ENCODE measurements at regions not wholly inside any gene's neighbourhood (a gene's known extent, or its start where the extent isn't known, plus 50 kb on each side); places are given as distances from the start of the nearest gene placed in this dataset.
"Not testable (repeated sequence)": the region's sequence is repeated elsewhere in the genome, so short reads cannot be mapped to it uniquely, and the experiment has no call there.

DNA sequence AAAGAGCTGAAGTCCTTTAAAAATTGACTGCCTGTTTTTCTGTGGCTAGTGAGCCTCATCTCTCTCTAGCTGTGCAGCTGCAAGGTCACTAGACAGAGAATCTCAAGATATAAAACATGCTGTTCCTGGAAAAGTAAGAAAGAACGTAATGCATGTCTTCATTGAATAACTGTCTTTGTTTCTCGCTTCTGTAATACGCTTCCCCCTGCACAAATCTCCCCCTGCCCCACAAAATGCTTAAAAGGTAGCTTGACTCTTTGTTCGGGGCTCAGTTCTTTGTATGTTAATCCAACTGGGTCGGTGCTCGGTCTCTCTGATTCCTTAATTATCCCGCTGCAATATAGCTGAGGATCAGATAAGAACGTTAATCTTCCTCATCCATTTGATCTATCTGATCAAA lies 1495.9 kb upstream of the DDX18 start:
- not testable (repeated sequence) for H3K4me3 ChIP-seq (ENCODE audit: low read depth, low read length); H3K4me3 Mint-ChIP-seq; H3K27me3 ChIP-seq (ENCODE audit: control insufficient read depth, insufficient read depth, low read length); H3K27me3 Mint-ChIP-seq; H3K36me3 ChIP-seq (ENCODE audit: control insufficient read depth, insufficient read depth, low read length); H3K4me1 Mint-ChIP-seq; H3K36me3 Mint-ChIP-seq; H3K9me3 ChIP-seq (ENCODE audit: control insufficient read depth in 2 of 2, low read length in 2 of 2); DNase-seq; H3K27ac ChIP-seq (ENCODE audit: insufficient read depth, low read length, poor library complexity, severe bottlenecking); ATAC-seq (ENCODE audit: low read depth in 2 of 2); H3K27ac Mint-ChIP-seq; H3K4me1 ChIP-seq (ENCODE audit: control insufficient read depth, insufficient read depth, low read length, poor library complexity, severe bottlenecking)
- H3K9me3 Mint-ChIP-seq, result peaks cover 0 to 22% (median 7%) of the 10 kb centered on the region in 7 donors

DNA sequence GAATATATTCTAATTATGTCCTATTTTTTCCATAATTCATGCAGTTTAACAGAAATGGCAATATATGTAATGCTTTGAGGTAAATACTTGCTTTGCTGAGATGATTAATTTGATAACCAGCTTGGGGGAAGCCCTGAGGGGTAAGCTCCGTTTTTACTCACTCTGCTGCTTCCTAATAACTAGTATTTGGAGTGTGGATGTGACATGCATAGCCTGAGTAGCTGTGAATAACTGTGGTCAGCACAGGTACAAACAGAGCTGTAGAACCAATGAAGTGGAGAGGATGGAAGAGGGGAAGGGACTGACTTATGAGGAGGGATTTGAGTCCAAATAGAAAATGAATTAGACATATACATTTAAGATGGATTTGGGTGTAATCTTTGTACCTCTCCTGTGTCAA lies 1495.5 kb upstream of the DDX18 start:
- Histone ChIP-seq H3K27me3 (ENCODE audit: control insufficient read depth, insufficient read depth, low read length) (no peaks in the 10 kb centered on the region), H3K27ac (ENCODE audit: insufficient read depth, low read length, poor library complexity, severe bottlenecking) (no peak overlapping the region), H3K4me1 (ENCODE audit: control insufficient read depth, insufficient read depth, low read length, poor library complexity, severe bottlenecking) (no peaks in the 10 kb centered on the region), H3K4me3 (ENCODE audit: low read depth, low read length) (no peak overlapping the region), H3K9me3 (ENCODE audit: control insufficient read depth in 2 of 2, low read length in 2 of 2) (peaks cover 0 to 3% of the 10 kb centered on the region in 2 experiments), H3K36me3 (ENCODE audit: control insufficient read depth, insufficient read depth, low read length) (no peaks in the 10 kb centered on the region)
- Mint-ChIP-seq H3K27ac (no peak overlapping the region), H3K36me3 (no peaks in the 10 kb centered on the region), H3K4me1 (no peaks in the 10 kb centered on the region), H3K4me3 (no peak overlapping the region), H3K9me3 (peaks cover 0 to 22% (median 8%) of the 10 kb centered on the region in 7 donors), H3K27me3 (no peaks in the 10 kb centered on the region)
- ATAC-seq (ENCODE audit: low read depth in 2 of 2), result no peak
- no peak for DNase-seq

DNA sequence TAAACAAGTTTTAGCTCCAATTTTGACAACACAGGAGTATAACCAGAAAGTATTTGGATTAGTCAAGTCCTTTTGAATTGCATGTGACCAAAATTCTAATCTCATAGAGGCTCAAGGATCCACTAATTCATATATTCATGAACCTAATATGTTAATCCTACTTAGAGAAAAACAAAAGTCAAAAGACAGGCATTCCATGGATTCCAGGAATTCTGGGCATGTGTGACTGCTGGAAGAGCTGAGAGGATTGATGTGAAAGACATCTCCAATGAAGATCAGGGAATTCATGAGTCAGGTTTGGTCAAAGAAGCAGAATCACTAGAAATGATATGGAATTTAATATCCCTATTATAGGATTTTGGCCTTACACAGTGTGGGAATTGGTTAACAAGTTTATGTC lies 1494.6 kb upstream of the DDX18 start:
- no peak overlapping the region for H3K27ac ChIP-seq (ENCODE audit: insufficient read depth, low read length, poor library complexity, severe bottlenecking)
- Mint-ChIP-seq H3K36me3 (no peaks in the 10 kb centered on the region), H3K4me1 (no peaks in the 10 kb centered on the region), H3K27ac (no peak overlapping the region), H3K4me3 (no peak overlapping the region), H3K9me3 (peaks cover 0 to 30% (median 8%) of the 10 kb centered on the region in 7 donors), H3K27me3 (no peaks in the 10 kb centered on the region)
- H3K27me3 ChIP-seq (ENCODE audit: control insufficient read depth, insufficient read depth, low read length), result no peaks in the 10 kb centered on the region
- ATAC-seq (ENCODE audit: low read depth in 2 of 2) (no peak), DNase-seq (no peak)
- H3K9me3 ChIP-seq (ENCODE audit: control insufficient read depth in 2 of 2, low read length in 2 of 2), result peaks cover 0 to 3% of the 10 kb centered on the region in 2 experiments
- H3K4me3 ChIP-seq (ENCODE audit: low read depth, low read length), result no peak overlapping the region
- H3K4me1 ChIP-seq (ENCODE audit: control insufficient read depth, insufficient read depth, low read length, poor library complexity, severe bottlenecking), result no peaks in the 10 kb centered on the region
- no peaks in the 10 kb centered on the region for H3K36me3 ChIP-seq (ENCODE audit: control insufficient read depth, insufficient read depth, low read length)

GRCh38 chr2:116329280-116329679 lies 1485.2 kb upstream of the DDX18 start:
- H3K27ac ChIP-seq (ENCODE audit: insufficient read depth, low read length, poor library complexity, severe bottlenecking), result no peak overlapping the region
- peaks cover 4 to 7% of the 10 kb centered on the region in 2 experiments for H3K9me3 ChIP-seq (ENCODE audit: control insufficient read depth in 2 of 2, low read length in 2 of 2)
- Mint-ChIP-seq H3K27me3 (no peaks in the 10 kb centered on the region), H3K27ac (no peak overlapping the region), H3K9me3 (peaks cover 0 to 27% (median 8%) of the 10 kb centered on the region in 7 donors), H3K4me1 (no peaks in the 10 kb centered on the region), H3K36me3 (no peaks in the 10 kb centered on the region), H3K4me3 (no peak overlapping the region)
- ATAC-seq (ENCODE audit: low read depth in 2 of 2), result no peak
- no peak overlapping the region for H3K4me3 ChIP-seq (ENCODE audit: low read depth, low read length)
- DNase-seq, result no peak
- H3K4me1 ChIP-seq (ENCODE audit: control insufficient read depth, insufficient read depth, low read length, poor library complexity, severe bottlenecking), result no peaks in the 10 kb centered on the region
- H3K27me3 ChIP-seq (ENCODE audit: control insufficient read depth, insufficient read depth, low read length), result no peaks in the 10 kb centered on the region
- H3K36me3 ChIP-seq (ENCODE audit: control insufficient read depth, insufficient read depth, low read length), result no peaks in the 10 kb centered on the region

GRCh38 chr2:116340690-116341089 lies 1473.8 kb upstream of the DDX18 start:
- H3K36me3 Mint-ChIP-seq, result no peaks in the 10 kb centered on the region
- no peaks in the 10 kb centered on the region for H3K4me1 Mint-ChIP-seq
- no peak for DNase-seq
- H3K9me3 ChIP-seq (ENCODE audit: control insufficient read depth in 2 of 2, low read length in 2 of 2), result no peaks in the 10 kb centered on the region
- no peaks in the 10 kb centered on the region for H3K27me3 ChIP-seq (ENCODE audit: control insufficient read depth, insufficient read depth, low read length)
- no peak overlapping the region for H3K27ac ChIP-seq (ENCODE audit: insufficient read depth, low read length, poor library complexity, severe bottlenecking)
- no peaks in the 10 kb centered on the region for H3K27me3 Mint-ChIP-seq
- H3K9me3 Mint-ChIP-seq, result peaks cover 0 to 21% (median 5%) of the 10 kb centered on the region in 7 donors
- peaks cover 3% of the 10 kb centered on the region for H3K4me1 ChIP-seq (ENCODE audit: control insufficient read depth, insufficient read depth, low read length, poor library complexity, severe bottlenecking)
- H3K4me3 Mint-ChIP-seq, result no peak overlapping the region
- H3K36me3 ChIP-seq (ENCODE audit: control insufficient read depth, insufficient read depth, low read length), result no peaks in the 10 kb centered on the region
- no peak overlapping the region for H3K4me3 ChIP-seq (ENCODE audit: low read depth, low read length)
- ATAC-seq (ENCODE audit: low read depth in 2 of 2), result no peak
- no peak overlapping the region for H3K27ac Mint-ChIP-seq

GRCh38 chr2:116366212-116366611 lies 1448.3 kb upstream of the DDX18 start:
- Histone ChIP-seq H3K36me3 (ENCODE audit: control insufficient read depth, insufficient read depth, low read length) (no peaks in the 10 kb centered on the region), H3K4me3 (ENCODE audit: low read depth, low read length) (no peak overlapping the region), H3K9me3 (ENCODE audit: control insufficient read depth in 2 of 2, low read length in 2 of 2) (peaks cover 0 to 2% of the 10 kb centered on the region in 2 experiments), H3K27ac (ENCODE audit: insufficient read depth, low read length, poor library complexity, severe bottlenecking) (no peak overlapping the region), H3K4me1 (ENCODE audit: control insufficient read depth, insufficient read depth, low read length, poor library complexity, severe bottlenecking) (no peaks in the 10 kb centered on the region), H3K27me3 (ENCODE audit: control insufficient read depth, insufficient read depth, low read length) (no peaks in the 10 kb centered on the region)
- H3K4me1 Mint-ChIP-seq, result no peaks in the 10 kb centered on the region
- H3K27ac Mint-ChIP-seq, result no peak overlapping the region
- H3K36me3 Mint-ChIP-seq, result no peaks in the 10 kb centered on the region
- no peaks in the 10 kb centered on the region for H3K27me3 Mint-ChIP-seq
- no peak for DNase-seq
- peaks cover 2 to 21% (median 8%) of the 10 kb centered on the region in 7 donors for H3K9me3 Mint-ChIP-seq
- no peak overlapping the region for H3K4me3 Mint-ChIP-seq
- no peak for ATAC-seq (ENCODE audit: low read depth in 2 of 2)

DNA sequence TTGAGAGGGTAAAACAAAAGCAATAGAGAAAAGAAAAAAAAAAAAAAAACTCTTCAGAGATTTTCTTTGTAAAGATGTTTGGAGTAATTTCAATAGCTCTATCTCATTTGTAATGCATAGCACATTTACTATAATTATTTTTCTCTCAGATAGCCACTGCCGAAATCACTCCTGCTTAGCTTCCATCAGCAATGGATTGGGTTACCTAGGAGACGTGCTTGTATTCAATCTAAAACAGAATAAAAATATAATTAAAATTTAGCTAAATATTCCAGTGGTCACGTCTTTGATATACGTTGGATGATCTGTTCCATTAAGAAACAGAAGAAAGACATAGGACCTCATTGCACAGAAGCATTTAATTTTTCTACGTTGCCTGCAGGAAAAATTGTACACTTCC lies 1435.7 kb upstream of the DDX18 start:
- Histone ChIP-seq H3K36me3 (ENCODE audit: control insufficient read depth, insufficient read depth, low read length) (no peaks in the 10 kb centered on the region), H3K27ac (ENCODE audit: insufficient read depth, low read length, poor library complexity, severe bottlenecking) (no peak overlapping the region), H3K4me1 (ENCODE audit: control insufficient read depth, insufficient read depth, low read length, poor library complexity, severe bottlenecking) (no peaks in the 10 kb centered on the region), H3K9me3 (ENCODE audit: control insufficient read depth in 2 of 2, low read length in 2 of 2) (peaks cover 3 to 5% of the 10 kb centered on the region in 2 experiments), H3K27me3 (ENCODE audit: control insufficient read depth, insufficient read depth, low read length) (no peaks in the 10 kb centered on the region), H3K4me3 (ENCODE audit: low read depth, low read length) (no peak overlapping the region)
- no peak for DNase-seq
- ATAC-seq (ENCODE audit: low read depth in 2 of 2), result no peak
- Mint-ChIP-seq H3K4me1 (no peaks in the 10 kb centered on the region), H3K36me3 (no peaks in the 10 kb centered on the region), H3K27me3 (no peaks in the 10 kb centered on the region), H3K4me3 (no peak overlapping the region), H3K9me3 (peaks cover 4 to 20% (median 7%) of the 10 kb centered on the region in 7 donors), H3K27ac (no peak overlapping the region)

DNA sequence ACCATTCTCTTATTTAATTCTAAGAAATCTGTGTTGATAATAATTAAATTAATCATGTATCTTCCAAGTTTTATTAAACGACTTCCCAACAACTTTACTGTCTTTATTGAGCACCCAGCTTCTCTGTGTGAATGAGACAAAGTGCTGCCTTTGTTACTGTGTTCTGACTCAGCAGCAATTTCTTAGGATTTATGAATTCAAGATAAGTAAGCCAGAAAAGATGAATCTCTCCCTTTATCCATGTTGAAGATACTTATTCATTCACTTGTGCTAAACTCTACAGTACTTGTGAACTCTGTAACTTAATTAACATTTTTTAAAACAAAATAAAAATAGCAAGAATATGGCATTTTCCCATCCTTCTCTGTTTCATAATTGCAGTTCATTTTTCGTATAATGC lies 1403.3 kb upstream of the DDX18 start:
- H3K4me1 ChIP-seq (ENCODE audit: control insufficient read depth, insufficient read depth, low read length, poor library complexity, severe bottlenecking), result no peaks in the 10 kb centered on the region
- no peak for ATAC-seq (ENCODE audit: low read depth in 2 of 2)
- Mint-ChIP-seq H3K27ac (no peak overlapping the region), H3K4me3 (no peak overlapping the region), H3K4me1 (no peaks in the 10 kb centered on the region), H3K27me3 (no peaks in the 10 kb centered on the region), H3K9me3 (peaks cover 2 to 45% (median 8%) of the 10 kb centered on the region in 7 donors), H3K36me3 (no peaks in the 10 kb centered on the region)
- no peaks in the 10 kb centered on the region for H3K36me3 ChIP-seq (ENCODE audit: control insufficient read depth, insufficient read depth, low read length)
- no peaks in the 10 kb centered on the region for H3K9me3 ChIP-seq (ENCODE audit: control insufficient read depth in 2 of 2, low read length in 2 of 2)
- no peak for DNase-seq
- H3K27ac ChIP-seq (ENCODE audit: insufficient read depth, low read length, poor library complexity, severe bottlenecking), result no peak overlapping the region
- H3K27me3 ChIP-seq (ENCODE audit: control insufficient read depth, insufficient read depth, low read length), result no peaks in the 10 kb centered on the region
- no peak overlapping the region for H3K4me3 ChIP-seq (ENCODE audit: low read depth, low read length)
